NCI-H526 treated with DMSO at 0.1 percent for 48 hours (cell line): ENCODE measurements at regions not wholly inside any gene's neighbourhood (a gene's known extent, or its start where the extent isn't known, plus 50 kb on each side); places are given as distances from the start of the nearest gene placed in this dataset.

Experiments
- DNase-seq: peaks from one replicate; lab custom pipeline; 2025; lab: John Stamatoyannopoulos, UW

GRCh38 chr3:148584438-148584837 is 113.3 kb upstream of the AGTR1 start:
- no peak for DNase-seq

GRCh38 chr3:148585671-148586379 is 111.9 kb upstream of the AGTR1 start:
- no peak for DNase-seq

GRCh38 chr3:148588291-148588690 is 109.4 kb upstream of the AGTR1 start:
- no peak for DNase-seq

- no peak for DNase-seq
Observed at GRCh38 chr3:148591525-148591924, 106.2 kb upstream of the AGTR1 start.

GRCh38 chr3:148598619-148599018 is 99.1 kb upstream of the AGTR1 start:
- DNase-seq, result no peak

- DNase-seq, result no peak
Observed at GRCh38 chr3:148599481-148599880, 98.2 kb upstream of the AGTR1 start.

GRCh38 chr3:148600440-148600839 is 97.3 kb upstream of the AGTR1 start:
- no peak for DNase-seq

GRCh38 chr3:148600902-148601765 is 96.6 kb upstream of the AGTR1 start:
- no peak for DNase-seq

GRCh38 chr3:148601766-148602685 is 95.7 kb upstream of the AGTR1 start:
- DNase-seq, result peak; percentile 5

- DNase-seq, result no peak
Observed at GRCh38 chr3:148604270-148605085, 93.2 kb upstream of the AGTR1 start.

- no peak for DNase-seq
Observed at GRCh38 chr3:148605521-148605920, 92.2 kb upstream of the AGTR1 start.

- DNase-seq, result no peak
Observed at GRCh38 chr3:148606979-148607378, 90.7 kb upstream of the AGTR1 start.

GRCh38 chr3:148607491-148607890 is 90.2 kb upstream of the AGTR1 start:
- no peak for DNase-seq

- no peak for DNase-seq
Observed at GRCh38 chr3:148612278-148612677, 85.4 kb upstream of the AGTR1 start.

- no peak for DNase-seq
Observed at GRCh38 chr3:148615382-148615781, 82.3 kb upstream of the AGTR1 start.

GRCh38 chr3:148625095-148625736 is 72.5 kb upstream of the AGTR1 start:
- DNase-seq, result no peak

- DNase-seq, result no peak
Observed at GRCh38 chr3:148625991-148626390, 71.7 kb upstream of the AGTR1 start.

- DNase-seq, result no peak
Observed at GRCh38 chr3:148629006-148629405, 68.7 kb upstream of the AGTR1 start.

- DNase-seq, result no peak
Observed at GRCh38 chr3:148631124-148631903, 66.4 kb upstream of the AGTR1 start.

GRCh38 chr3:148641722-148642121 is 56.0 kb upstream of the AGTR1 start:
- no peak for DNase-seq
